ENCODE measurements at regions not wholly inside any gene's neighbourhood (a gene's known extent, or its start where the extent isn't known, plus 50 kb on each side); places are given as distances from the start of the nearest gene placed in this dataset.
"Not testable (repeated sequence)": the region's sequence is repeated elsewhere in the genome, so short reads cannot be mapped to it uniquely, and the experiment has no call there.

DNA sequence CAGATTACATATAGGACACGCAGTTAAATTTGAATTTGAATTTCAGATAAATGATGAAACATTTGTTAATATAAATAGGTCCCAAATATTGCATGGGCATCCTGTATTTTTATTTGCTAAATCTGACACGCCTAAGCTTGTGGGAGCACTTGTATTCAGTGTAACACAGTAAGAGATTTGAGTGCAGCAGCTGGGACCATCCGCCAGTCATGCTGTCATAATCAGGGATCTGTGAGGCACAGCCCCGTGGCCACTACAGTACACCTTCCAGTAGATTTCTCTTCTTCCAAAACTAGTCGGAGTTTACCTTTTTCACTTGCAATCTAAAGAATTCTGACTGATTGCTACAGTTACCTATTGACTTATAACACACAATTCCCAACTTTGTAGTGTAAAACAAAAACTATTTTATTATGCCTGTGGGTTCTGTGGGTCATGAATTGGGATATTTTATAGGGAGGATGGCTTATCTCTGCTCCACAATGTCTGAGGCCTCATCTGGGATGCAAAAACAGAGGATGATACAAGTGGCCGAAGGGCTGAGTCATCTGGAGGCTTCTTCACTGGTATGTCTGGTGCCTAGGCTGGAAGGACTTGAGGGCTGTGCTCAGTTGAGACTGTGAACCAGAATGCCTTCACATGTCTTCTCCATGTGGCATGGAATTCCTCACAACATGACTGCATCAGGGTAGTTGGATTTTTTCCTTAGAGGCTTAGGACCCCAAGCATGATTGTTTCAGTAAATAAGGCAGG is 74.1 kb downstream of the PRSS23 start:
- no TSS peak for BruUV-seq (replicated peaks)
- H3K4me3 ChIP-seq (ENCODE audit: low read length), result no peak overlapping the region
- H3K4me1 ChIP-seq (ENCODE audit: insufficient read depth, low read length), result no peaks in the 10 kb centered on the region; the same call in 1 of the 2 replicates
- TF ChIP-seq EZH2 (IDR thresholded peaks at IDR 0.05; ENCODE audit: low read length, unreplicated experiment) (no peak), EZH2phosphoT487 (IDR thresholded peaks at IDR 0.05; ENCODE audit: borderline replicate concordance, low read length) (no peak)
- TF ChIP-seq, protein P1, sequence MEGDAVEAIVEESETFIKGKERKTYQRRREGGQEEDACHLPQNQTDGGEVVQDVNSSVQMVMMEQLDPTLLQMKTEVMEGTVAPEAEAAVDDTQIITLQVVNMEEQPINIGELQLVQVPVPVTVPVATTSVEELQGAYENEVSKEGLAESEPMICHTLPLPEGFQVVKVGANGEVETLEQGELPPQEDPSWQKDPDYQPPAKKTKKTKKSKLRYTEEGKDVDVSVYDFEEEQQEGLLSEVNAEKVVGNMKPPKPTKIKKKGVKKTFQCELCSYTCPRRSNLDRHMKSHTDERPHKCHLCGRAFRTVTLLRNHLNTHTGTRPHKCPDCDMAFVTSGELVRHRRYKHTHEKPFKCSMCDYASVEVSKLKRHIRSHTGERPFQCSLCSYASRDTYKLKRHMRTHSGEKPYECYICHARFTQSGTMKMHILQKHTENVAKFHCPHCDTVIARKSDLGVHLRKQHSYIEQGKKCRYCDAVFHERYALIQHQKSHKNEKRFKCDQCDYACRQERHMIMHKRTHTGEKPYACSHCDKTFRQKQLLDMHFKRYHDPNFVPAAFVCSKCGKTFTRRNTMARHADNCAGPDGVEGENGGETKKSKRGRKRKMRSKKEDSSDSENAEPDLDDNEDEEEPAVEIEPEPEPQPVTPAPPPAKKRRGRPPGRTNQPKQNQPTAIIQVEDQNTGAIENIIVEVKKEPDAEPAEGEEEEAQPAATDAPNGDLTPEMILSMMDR (conservative IDR thresholded peaks at IDR 0.05; ENCODE audit: low read depth, low read length), result no peak
- H3K4me2 ChIP-seq (ENCODE audit: low read length), result no peak overlapping the region
- H3K27me3 ChIP-seq (ENCODE audit: low read length), result no peaks in the 10 kb centered on the region
- DNase-seq, result no peak
- ChIA-PET POLR2A (ENCODE audit: unreplicated experiment) (no interaction called here), CTCF (no interaction called here)
- no peaks in the 10 kb centered on the region for H3F3A ChIP-seq (ENCODE audit: low read length, unreplicated experiment)
- H3K9ac ChIP-seq (ENCODE audit: low read length), result no peak overlapping the region
- no peaks in the 10 kb centered on the region; the same call in 1 of the 2 replicates for H3K36me3 ChIP-seq (ENCODE audit: low read depth, low read length)
- no peaks in the 10 kb centered on the region for H3K9me2 ChIP-seq (replicated peaks; ENCODE audit: low read length)
- no peaks in the 10 kb centered on the region for H3K79me2 ChIP-seq (ENCODE audit: low read length)
- no peaks in the 10 kb centered on the region for H4K20me1 ChIP-seq (ENCODE audit: low read length)
- intact Hi-C loops (cut with micrococcal nuclease), result loop anchor here (5.0 kb wide), 1 partner anchor 418 kb away; no protein-coding TSS in a partner anchor
- H3K9me3 ChIP-seq (ENCODE audit: low read length), result no peaks in the 10 kb centered on the region
- H2AFZ ChIP-seq (ENCODE audit: low read length), result no peak overlapping the region
- no peak overlapping the region for H3K27ac ChIP-seq (ENCODE audit: low read length)
- ATAC-seq, result 0 out of 2 replicates have a peak, but pooled peaks have one; percentile 20

DNA sequence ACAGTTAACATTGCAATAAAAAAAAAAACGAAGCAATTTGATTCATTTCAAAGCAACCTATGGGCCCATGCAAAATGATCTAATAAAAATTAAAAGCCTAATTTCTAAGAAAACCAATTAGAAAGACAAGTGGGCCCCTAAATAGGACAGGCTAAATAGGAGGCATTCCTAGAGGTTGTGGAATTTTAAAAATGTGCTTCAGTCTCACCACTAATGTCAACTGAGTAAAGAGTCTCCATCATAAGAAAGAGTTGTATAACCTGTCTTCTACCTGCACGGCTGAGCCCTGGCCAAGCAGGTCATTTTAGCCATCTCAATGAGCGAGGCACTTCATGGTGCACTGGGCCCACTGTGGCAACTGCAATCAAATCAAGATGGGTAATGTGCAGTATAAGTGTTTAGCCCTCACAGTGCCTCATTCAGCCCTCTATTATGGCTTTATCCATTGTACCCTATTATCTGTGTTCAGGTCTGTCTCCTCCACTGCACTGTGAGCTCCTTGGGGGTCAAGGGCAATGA is 76.4 kb downstream of the PRSS23 start:
- POLR2A ChIA-PET (ENCODE audit: unreplicated experiment), result no interaction called here
- ATAC-seq (no peak), DNase-seq (no peak)
- no peak overlapping the region for H3K27ac ChIP-seq (ENCODE audit: low read length)
- H3K9me2 ChIP-seq (replicated peaks; ENCODE audit: low read length), result no peaks in the 10 kb centered on the region
- BruUV-seq (replicated peaks), result no TSS peak
- TF ChIP-seq EZH2 (IDR thresholded peaks at IDR 0.05; ENCODE audit: low read length, unreplicated experiment), result no peak
- TF ChIP-seq EZH2phosphoT487 (IDR thresholded peaks at IDR 0.05; ENCODE audit: borderline replicate concordance, low read length), result no peak
- TF ChIP-seq, protein P1 (conservative IDR thresholded peaks at IDR 0.05; ENCODE audit: low read depth, low read length), result no peak
- H3K4me3 ChIP-seq (ENCODE audit: low read length), result no peak overlapping the region
- H3K4me1 ChIP-seq (ENCODE audit: insufficient read depth, low read length), result no peaks in the 10 kb centered on the region
- no peaks in the 10 kb centered on the region for H3K9me3 ChIP-seq (ENCODE audit: low read length)
- H3K4me2 ChIP-seq (ENCODE audit: low read length), result no peak overlapping the region
- no peaks in the 10 kb centered on the region for H3K79me2 ChIP-seq (ENCODE audit: low read length)
- no peaks in the 10 kb centered on the region for H3K27me3 ChIP-seq (ENCODE audit: low read length)
- no peaks in the 10 kb centered on the region for H3F3A ChIP-seq (ENCODE audit: low read length, unreplicated experiment)
- no peaks in the 10 kb centered on the region for H3K36me3 ChIP-seq (ENCODE audit: low read depth, low read length)
- CTCF ChIA-PET, result no interaction called here
- no peaks in the 10 kb centered on the region for H4K20me1 ChIP-seq (ENCODE audit: low read length)
- intact Hi-C loops (cut with micrococcal nuclease), result no loop called here
- H3K9ac ChIP-seq (ENCODE audit: low read length), result no peak overlapping the region
- no peak overlapping the region for H2AFZ ChIP-seq (ENCODE audit: low read length)

DNA sequence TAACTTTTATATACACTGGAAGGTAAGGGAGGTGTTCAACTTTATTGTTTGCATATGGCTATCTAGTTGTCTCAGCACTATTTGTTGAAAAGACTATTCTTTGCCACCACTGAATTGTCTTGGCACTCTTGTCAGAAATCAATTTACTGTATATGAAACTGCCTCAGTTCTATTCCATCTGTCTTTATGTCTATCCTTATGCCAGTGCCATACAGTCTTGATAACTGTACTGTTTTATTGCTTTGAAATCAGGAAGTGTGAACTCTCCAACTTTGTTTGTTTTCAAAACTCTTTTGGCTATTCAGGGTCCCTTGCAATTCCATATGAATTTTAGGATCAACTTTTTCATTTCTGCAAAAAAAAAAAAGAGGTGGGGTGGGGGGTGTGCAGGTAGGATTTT is 77.2 kb downstream of the PRSS23 start:
- no peaks in the 10 kb centered on the region for H3K79me2 ChIP-seq (ENCODE audit: low read length)
- no peaks in the 10 kb centered on the region for H4K20me1 ChIP-seq (ENCODE audit: low read length)
- no peaks in the 10 kb centered on the region for H3K9me3 ChIP-seq (ENCODE audit: low read length)
- no peak overlapping the region for H2AFZ ChIP-seq (ENCODE audit: low read length)
- no peaks in the 10 kb centered on the region for H3K4me1 ChIP-seq (ENCODE audit: insufficient read depth, low read length)
- no TSS peak for BruUV-seq (replicated peaks)
- TF ChIP-seq EZH2 (IDR thresholded peaks at IDR 0.05; ENCODE audit: low read length, unreplicated experiment) (no peak), EZH2phosphoT487 (IDR thresholded peaks at IDR 0.05; ENCODE audit: borderline replicate concordance, low read length) (no peak)
- TF ChIP-seq, protein P1 (conservative IDR thresholded peaks at IDR 0.05; ENCODE audit: low read depth, low read length), result no peak
- H3K36me3 ChIP-seq (ENCODE audit: low read depth, low read length), result no peaks in the 10 kb centered on the region
- H3K9me2 ChIP-seq (replicated peaks; ENCODE audit: low read length), result no peaks in the 10 kb centered on the region
- no peaks in the 10 kb centered on the region for H3F3A ChIP-seq (ENCODE audit: low read length, unreplicated experiment)
- intact Hi-C loops (cut with micrococcal nuclease), result no loop called here
- DNase-seq (no peak), ATAC-seq (no peak)
- POLR2A ChIA-PET (ENCODE audit: unreplicated experiment), result no interaction called here
- no peak overlapping the region for H3K27ac ChIP-seq (ENCODE audit: low read length)
- H3K4me2 ChIP-seq (ENCODE audit: low read length), result no peak overlapping the region
- H3K9ac ChIP-seq (ENCODE audit: low read length), result no peak overlapping the region
- CTCF ChIA-PET, result no interaction called here
- no peak overlapping the region for H3K4me3 ChIP-seq (ENCODE audit: low read length)
- no peaks in the 10 kb centered on the region for H3K27me3 ChIP-seq (ENCODE audit: low read length)

DNA sequence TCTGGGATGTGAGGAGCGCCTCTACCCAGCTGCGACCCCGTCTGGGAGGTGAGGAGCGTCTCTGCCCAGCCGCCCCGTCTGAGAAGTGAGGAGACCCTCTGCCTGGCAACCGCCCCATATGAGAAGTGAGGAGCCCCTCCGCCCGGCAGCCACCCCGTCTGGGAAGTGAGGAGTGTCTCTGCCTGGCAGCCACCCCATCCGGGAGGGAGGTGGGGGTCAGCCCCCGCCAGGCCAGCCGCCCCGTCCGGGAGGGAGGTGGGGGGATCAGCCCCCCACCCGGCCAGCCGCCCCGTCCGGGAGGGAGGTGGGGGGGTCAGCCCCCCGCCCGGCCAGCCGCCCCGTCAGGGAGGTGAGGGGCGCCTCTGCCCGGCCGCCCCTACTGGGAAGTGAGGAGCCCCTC is 76.0 kb downstream of the FZD4 start:
- H3F3A ChIP-seq (ENCODE audit: low read length, unreplicated experiment); H3K4me1 ChIP-seq (ENCODE audit: insufficient read depth, low read length); H3K36me3 ChIP-seq (ENCODE audit: low read depth, low read length); CTCF ChIA-PET; POLR2A ChIA-PET (ENCODE audit: unreplicated experiment); H3K4me2 ChIP-seq (ENCODE audit: low read length); H3K27ac ChIP-seq (ENCODE audit: low read length); BruUV-seq (replicated peaks); ATAC-seq; H2AFZ ChIP-seq (ENCODE audit: low read length); H3K9me3 ChIP-seq (ENCODE audit: low read length); H3K27me3 ChIP-seq (ENCODE audit: low read length); H3K4me3 ChIP-seq (ENCODE audit: low read length); H3K79me2 ChIP-seq (ENCODE audit: low read length); intact Hi-C loops (cut with micrococcal nuclease); H4K20me1 ChIP-seq (ENCODE audit: low read length); H3K9ac ChIP-seq (ENCODE audit: low read length); H3K9me2 ChIP-seq (replicated peaks; ENCODE audit: low read length); DNase-seq: not testable (repeated sequence)
